ENCODE measurements at regions not wholly inside any gene's neighbourhood (a gene's known extent, or its start where the extent isn't known, plus 50 kb on each side); places are given as distances from the start of the nearest gene placed in this dataset.

- no peaks in the 10 kb centered on the region for H3K36me3 ChIP-seq (ENCODE audit: control insufficient read depth in 2 of 2, extremely low read depth in 1 of 2, insufficient read depth in 2 of 2, low read length in 2 of 2)
- no peaks in the 10 kb centered on the region for H3K9me3 ChIP-seq (ENCODE audit: control insufficient read depth, low read depth, low read length)
- H3K27ac ChIP-seq (ENCODE audit: control insufficient read depth, insufficient read depth, low read length): no peak overlapping the region
- H3K79me2 ChIP-seq (ENCODE audit: control insufficient read depth, insufficient read depth, low read length): no peaks in the 10 kb centered on the region
- DNase-seq (ENCODE audit: low read depth, low spot score): no peak
- H3K4me1 ChIP-seq (ENCODE audit: control insufficient read depth, extremely low read depth, insufficient read depth, low read length): no peaks in the 10 kb centered on the region
- H3K4me3 ChIP-seq (ENCODE audit: control insufficient read depth in 2 of 3, extremely low read depth in 1 of 3, insufficient read depth in 2 of 3, low read depth in 1 of 3, low read length in 3 of 3): no peak overlapping the region
- no peak overlapping the region for H3K4me2 ChIP-seq (ENCODE audit: control insufficient read depth, extremely low read depth, insufficient read depth, low read depth, low read length)
- H3K9me1 ChIP-seq (ENCODE audit: control insufficient read depth, extremely low read depth, insufficient read depth, low read length): no peaks in the 10 kb centered on the region
- TF ChIP-seq EZH2 (IDR thresholded peaks at IDR 0.05; ENCODE audit: low read length): no peak
- no peak for TF ChIP-seq CTCF (optimal IDR thresholded peaks at IDR 0.05 in 1 of 3, IDR thresholded peaks at IDR 0.05 in 1 of 3, conservative IDR thresholded peaks at IDR 0.05 in 1 of 3; ENCODE audit: extremely low read depth in 1 of 3, insufficient read depth in 2 of 3, low read length in 3 of 3)
- no peak overlapping the region for H3K9ac ChIP-seq (ENCODE audit: control insufficient read depth, extremely low read depth, insufficient read depth, low read length)
- dilution Hi-C loops (cut with MboI; ENCODE audit: extremely low pct_ligation_motif_present, low sequenced_read_pairs): no loop called here
- H2AFZ ChIP-seq (ENCODE audit: control insufficient read depth, low read length): no peak overlapping the region
- FAIRE-seq: no peak
- H4K20me1 ChIP-seq (ENCODE audit: control insufficient read depth, extremely low read depth, insufficient read depth, low read length): no peaks in the 10 kb centered on the region
- H3K27me3 ChIP-seq (ENCODE audit: control insufficient read depth, extremely low read depth, insufficient read depth, low read length): no peaks in the 10 kb centered on the region
Measured at GRCh38 chr4:131093303-131093702, 1997.4 kb downstream of the C4orf33 start.

GRCh38 chr4:131098976-131099375 is 2003.0 kb downstream of the C4orf33 start:
- DNase-seq (ENCODE audit: low read depth, low spot score) (no peak), FAIRE-seq (no peak)
- Histone ChIP-seq H3K9me3 (ENCODE audit: control insufficient read depth, low read depth, low read length) (no peaks in the 10 kb centered on the region), H3K4me3 (ENCODE audit: control insufficient read depth in 2 of 3, extremely low read depth in 1 of 3, insufficient read depth in 2 of 3, low read depth in 1 of 3, low read length in 3 of 3) (no peak overlapping the region), H3K27me3 (ENCODE audit: control insufficient read depth, extremely low read depth, insufficient read depth, low read length) (no peaks in the 10 kb centered on the region), H3K4me1 (ENCODE audit: control insufficient read depth, extremely low read depth, insufficient read depth, low read length) (no peaks in the 10 kb centered on the region), H3K36me3 (ENCODE audit: control insufficient read depth in 2 of 2, extremely low read depth in 1 of 2, insufficient read depth in 2 of 2, low read length in 2 of 2) (no peaks in the 10 kb centered on the region), H3K4me2 (ENCODE audit: control insufficient read depth, extremely low read depth, insufficient read depth, low read depth, low read length) (no peak overlapping the region), H3K27ac (ENCODE audit: control insufficient read depth, insufficient read depth, low read length) (no peak overlapping the region), H3K9ac (ENCODE audit: control insufficient read depth, extremely low read depth, insufficient read depth, low read length) (no peak overlapping the region), H3K9me1 (ENCODE audit: control insufficient read depth, extremely low read depth, insufficient read depth, low read length) (no peaks in the 10 kb centered on the region), H2AFZ (ENCODE audit: control insufficient read depth, low read length) (no peak overlapping the region), H4K20me1 (ENCODE audit: control insufficient read depth, extremely low read depth, insufficient read depth, low read length) (no peaks in the 10 kb centered on the region), H3K79me2 (ENCODE audit: control insufficient read depth, insufficient read depth, low read length) (no peaks in the 10 kb centered on the region)
- dilution Hi-C loops (cut with MboI; ENCODE audit: extremely low pct_ligation_motif_present, low sequenced_read_pairs): no loop called here
- no peak for TF ChIP-seq CTCF (optimal IDR thresholded peaks at IDR 0.05 in 1 of 3, IDR thresholded peaks at IDR 0.05 in 1 of 3, conservative IDR thresholded peaks at IDR 0.05 in 1 of 3; ENCODE audit: extremely low read depth in 1 of 3, insufficient read depth in 2 of 3, low read length in 3 of 3)
- TF ChIP-seq EZH2 (IDR thresholded peaks at IDR 0.05; ENCODE audit: low read length): no peak
